Testis (tissue), 2 donors: ENCODE measurements at regions not wholly inside any gene's neighbourhood (a gene's known extent, or its start where the extent isn't known, plus 50 kb on each side); places are given as distances from the start of the nearest gene placed in this dataset.

Source experiments
- POLR2A ChIP-seq: fragments of 450-650 bp; IDR thresholded peaks from one replicate; pipeline ENCODE4 v1.6.1; 2017; ENCODE audit warnings: antibody characterized with exemption, mild to moderate bottlenecking, moderate library complexity
- TF ChIP-seq, protein P1 (sequence below), 3 experiments: fragments of 450-650 bp in 2 of 3; fragments of 200-600 bp in 1 of 3; sonication (generic) in 1 of 3; IDR thresholded peaks; one replicate each; pipeline ENCODE4 v1.5.1; 2016 to 2019; ENCODE audit warnings: antibody characterized with exemption in 3 of 3, mild to moderate bottlenecking in 2 of 3, moderate library complexity in 1 of 3

GRCh38 chr7:112887976-112888375, 97.8 kb upstream of the TMEM168 start:
- TF ChIP-seq, protein P1, sequence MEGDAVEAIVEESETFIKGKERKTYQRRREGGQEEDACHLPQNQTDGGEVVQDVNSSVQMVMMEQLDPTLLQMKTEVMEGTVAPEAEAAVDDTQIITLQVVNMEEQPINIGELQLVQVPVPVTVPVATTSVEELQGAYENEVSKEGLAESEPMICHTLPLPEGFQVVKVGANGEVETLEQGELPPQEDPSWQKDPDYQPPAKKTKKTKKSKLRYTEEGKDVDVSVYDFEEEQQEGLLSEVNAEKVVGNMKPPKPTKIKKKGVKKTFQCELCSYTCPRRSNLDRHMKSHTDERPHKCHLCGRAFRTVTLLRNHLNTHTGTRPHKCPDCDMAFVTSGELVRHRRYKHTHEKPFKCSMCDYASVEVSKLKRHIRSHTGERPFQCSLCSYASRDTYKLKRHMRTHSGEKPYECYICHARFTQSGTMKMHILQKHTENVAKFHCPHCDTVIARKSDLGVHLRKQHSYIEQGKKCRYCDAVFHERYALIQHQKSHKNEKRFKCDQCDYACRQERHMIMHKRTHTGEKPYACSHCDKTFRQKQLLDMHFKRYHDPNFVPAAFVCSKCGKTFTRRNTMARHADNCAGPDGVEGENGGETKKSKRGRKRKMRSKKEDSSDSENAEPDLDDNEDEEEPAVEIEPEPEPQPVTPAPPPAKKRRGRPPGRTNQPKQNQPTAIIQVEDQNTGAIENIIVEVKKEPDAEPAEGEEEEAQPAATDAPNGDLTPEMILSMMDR (IDR thresholded peaks at IDR 0.05): no peak
- TF ChIP-seq POLR2A: no peak
